Heart right ventricle (tissue), 16 donors: ENCODE measurements at regions not wholly inside any gene's neighbourhood (a gene's known extent, or its start where the extent isn't known, plus 50 kb on each side); places are given as distances from the start of the nearest gene placed in this dataset.

Experiments used
- ATAC-seq, 8 donors: fragments of 200-7000 bp; cut with Tn5 transposase; one replicate each; pipeline ENCODE4 v1.9.1; 2020; ENCODE audit warnings: mild to moderate bottlenecking in 8 of 8, moderate library complexity in 8 of 8, moderate number of reproducible peaks in 1 of 8
- DNase-seq, 2 donors: peaks; one replicate each; pipeline ENCODE4 v3.0.0-alpha.2; 2020
- H3K27ac ChIP-seq, 10 donors: fragments of 200-600 bp; sonication (generic) in 2 of 10; one replicate each; pipeline versions ENCODE4 v1.5.0 to v1.8.0; 2020 to 2022; ENCODE audit warnings: mild to moderate bottlenecking in 3 of 10
- H3K27me3 ChIP-seq, 7 donors: fragments of 200-600 bp; one replicate each; pipeline ENCODE4 v1.8.0; 2021 to 2022; ENCODE audit warnings: mild to moderate bottlenecking in 2 of 7
- H3K36me3 ChIP-seq, 9 donors: fragments of 200-600 bp; sonication (generic) in 1 of 9; one replicate each; pipeline versions ENCODE4 v1.5.0 to v1.8.0; 2020 to 2022; ENCODE audit warnings: mild to moderate bottlenecking in 2 of 9
- H3K4me1 ChIP-seq, 9 donors: fragments of 200-600 bp; sonication (generic) in 1 of 9; one replicate each; pipeline versions ENCODE4 v1.5.0 to v1.8.0; 2020 to 2022; ENCODE audit warnings: mild to moderate bottlenecking in 4 of 9
- H3K4me3 ChIP-seq, 10 donors: fragments of 200-600 bp; sonication (generic) in 2 of 10; one replicate each; pipeline versions ENCODE4 v1.5.0 to v1.8.0; 2020 to 2022; ENCODE audit warnings: mild to moderate bottlenecking in 7 of 10, moderate library complexity in 2 of 10
- H3K9me3 ChIP-seq, 11 donors: fragments of 200-600 bp in 10 of 11; sonication (generic) in 2 of 11; one replicate each; pipeline versions ENCODE4 v1.5.0 to v1.8.0; 2013 to 2022; ENCODE audit warnings: mild to moderate bottlenecking in 2 of 11, control low read depth in 1 of 11, moderate library complexity in 1 of 11
- WGBS, 2 donors: extraction: QIAGEN DNeasy Blood & Tissue Kit; methylation state at CpG; one replicate each; pipeline ENCODE4 v1.1.7; 2013; ENCODE audit warnings: inconsistent platforms in 1 of 2; 5-methylcytosine and 5-hydroxymethylcytosine counted together
- intact Hi-C, 10 donors: fragments of 100-400 bp; cut with DNase I; formaldehyde crosslinking; loops; one replicate each; pipeline versions ENCODE4 v1.11.1 to v1.14.2; 2022
- TF ChIP-seq, protein P1 (sequence below), 9 donors: fragments of 200-600 bp; sonication (generic) in 2 of 9; IDR thresholded peaks; one replicate each; pipeline versions ENCODE4 v1.5.0 to v1.8.0; 2021 to 2022; ENCODE audit warnings: antibody characterized with exemption in 9 of 9, mild to moderate bottlenecking in 5 of 9, moderate library complexity in 1 of 9
- donor health status: Arrhythmogenic right ventricular cardiomyopathy.
- donor health status: ischemic (EF 13 %, LVEDD 7.1; RV severe dilation, severe dysfunction).
- donor health status: healthy with polysubstance abuse.
- donor health status: DM: no; HTN: yes; CAD: no.
- donor health status: DM: no; HTN: no; CAD: no.
- donor health status: ischemic (EF 25% LVEDD 6.9; RV normal size, moderate dysfunction).
- donor health status: ischemic (EF 25% LVEDD 5.7; RV mildly dilated, moderate dysfunction).
- donor health status: healthy.
- donor health status: DM: yes; HTN: yes; CAD: no.
- donor health status: Ischemic cardiomyopathy.
- donor health status: ischemic (EF 35%, LVEDD 5.7; RV mildly dilated, moderate dysfunction).
- donor health status: nonischemic (EF 11% LVEDD 7.7; RV severe dilation, severe dysfunction).
- donor health status: DM: yes; HTN: yes; CAD: no.
- donor health status: PGD.
- donor health status: ischemic (EF 29% LVEDD 5.4; RV normal size, mild dysfunction).
- donor health status: nonischemic (EF 23%, LVEDD 6.1; RV moderate dilation, normal function).

DNA sequence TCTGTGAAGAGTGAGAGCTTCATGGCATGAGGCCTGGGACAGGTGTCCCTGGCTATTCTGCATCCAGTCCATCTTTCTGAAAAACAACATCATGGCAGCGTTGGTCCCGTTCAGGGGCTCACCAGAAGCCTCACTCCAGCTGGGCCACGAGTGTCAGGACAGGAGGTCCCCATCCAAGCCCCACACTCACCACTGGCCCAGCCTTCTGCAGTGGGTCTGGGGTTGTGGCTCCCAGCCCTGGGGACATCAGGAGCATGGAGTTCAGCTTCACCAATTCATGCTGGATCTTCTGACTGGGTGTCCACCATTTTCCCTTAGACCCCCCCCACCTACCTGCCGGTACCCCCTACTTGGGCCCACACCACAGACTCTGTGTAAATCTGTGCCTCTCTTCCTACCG is 400.3 kb downstream of the BRD1 start:
- WGBS, 2 donors: 77 to 79% methylated on average over 5 of the region's 5 CpGs
- no peak for DNase-seq
- Histone ChIP-seq H3K27me3 (peaks cover 0 to 42% (median 21%) of the 10 kb centered on the region in 7 donors), H3K36me3 (no peaks in the 10 kb centered on the region), H3K4me3 (no peak overlapping the region), H3K4me1 (no peaks in the 10 kb centered on the region), H3K9me3 (peaks cover 0 to 4% (median 0%) of the 10 kb centered on the region in 11 donors), H3K27ac (no peak overlapping the region)
- intact Hi-C loops: no loop called here
- TF ChIP-seq, protein P1, sequence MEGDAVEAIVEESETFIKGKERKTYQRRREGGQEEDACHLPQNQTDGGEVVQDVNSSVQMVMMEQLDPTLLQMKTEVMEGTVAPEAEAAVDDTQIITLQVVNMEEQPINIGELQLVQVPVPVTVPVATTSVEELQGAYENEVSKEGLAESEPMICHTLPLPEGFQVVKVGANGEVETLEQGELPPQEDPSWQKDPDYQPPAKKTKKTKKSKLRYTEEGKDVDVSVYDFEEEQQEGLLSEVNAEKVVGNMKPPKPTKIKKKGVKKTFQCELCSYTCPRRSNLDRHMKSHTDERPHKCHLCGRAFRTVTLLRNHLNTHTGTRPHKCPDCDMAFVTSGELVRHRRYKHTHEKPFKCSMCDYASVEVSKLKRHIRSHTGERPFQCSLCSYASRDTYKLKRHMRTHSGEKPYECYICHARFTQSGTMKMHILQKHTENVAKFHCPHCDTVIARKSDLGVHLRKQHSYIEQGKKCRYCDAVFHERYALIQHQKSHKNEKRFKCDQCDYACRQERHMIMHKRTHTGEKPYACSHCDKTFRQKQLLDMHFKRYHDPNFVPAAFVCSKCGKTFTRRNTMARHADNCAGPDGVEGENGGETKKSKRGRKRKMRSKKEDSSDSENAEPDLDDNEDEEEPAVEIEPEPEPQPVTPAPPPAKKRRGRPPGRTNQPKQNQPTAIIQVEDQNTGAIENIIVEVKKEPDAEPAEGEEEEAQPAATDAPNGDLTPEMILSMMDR (IDR thresholded peaks at IDR 0.05): no peak
- ATAC-seq: no peak

DNA sequence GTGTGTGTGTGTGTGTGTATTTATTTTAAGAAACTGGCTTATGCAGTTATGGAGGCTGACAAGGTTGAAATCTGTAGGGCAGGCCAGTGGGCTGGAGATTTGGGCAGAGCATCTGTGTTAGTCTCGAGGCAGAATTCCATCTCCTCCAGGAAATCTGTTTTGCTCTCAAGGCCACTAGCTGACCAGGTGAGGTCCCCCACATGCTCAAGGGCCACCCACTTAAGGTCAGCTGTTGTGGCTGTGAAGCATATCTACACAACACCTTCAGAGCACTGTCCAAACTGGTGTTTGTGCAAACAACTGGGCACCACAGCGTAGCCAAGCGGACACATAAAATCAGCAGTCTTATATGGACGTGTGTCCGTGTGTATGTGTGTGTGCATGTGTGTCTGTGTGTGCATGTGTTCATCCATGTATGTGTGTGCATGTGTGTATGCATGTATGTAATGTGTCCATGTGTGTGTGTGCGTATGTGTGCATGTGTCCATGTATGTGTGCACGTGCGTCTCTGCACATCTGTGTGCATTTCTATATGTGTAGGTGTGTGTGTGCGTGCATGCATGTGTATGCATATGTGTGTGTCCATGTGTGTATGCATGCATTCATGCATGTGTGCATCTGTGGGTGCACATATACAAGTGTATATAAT is 400.9 kb downstream of the BRD1 start:
- Histone ChIP-seq H3K27me3 (peaks cover 0 to 46% (median 19%) of the 10 kb centered on the region in 7 donors), H3K4me1 (no peaks in the 10 kb centered on the region), H3K9me3 (peaks cover 0 to 10% (median 0%) of the 10 kb centered on the region in 11 donors), H3K36me3 (no peaks in the 10 kb centered on the region), H3K27ac (no peak overlapping the region), H3K4me3 (no peak overlapping the region)
- 88 to 89% methylated on average over 9 of the region's 9 CpGs for WGBS, 2 donors
- DNase-seq (no peak), ATAC-seq (no peak)
- intact Hi-C loops: no loop called here
- TF ChIP-seq, protein P1 (IDR thresholded peaks at IDR 0.05): no peak

DNA sequence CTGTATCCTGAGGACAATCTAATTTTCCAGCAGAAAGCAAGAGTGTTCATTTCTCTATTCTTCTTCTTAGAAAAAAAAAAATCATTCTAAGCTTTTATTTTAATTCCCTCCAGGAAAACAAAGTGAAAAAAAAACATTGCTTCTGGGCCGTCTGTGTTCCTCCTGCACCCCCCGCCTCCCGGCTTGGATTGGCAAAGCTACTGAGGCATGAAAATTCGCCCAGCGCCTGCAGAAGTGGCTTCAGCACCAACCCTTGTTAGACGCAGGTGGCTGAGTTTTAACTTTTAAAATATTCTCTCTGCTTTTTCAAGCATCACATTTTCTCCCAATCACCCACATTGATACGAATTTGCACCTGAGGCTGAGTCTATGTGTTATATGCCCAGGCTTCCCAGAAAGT is 401.6 kb downstream of the BRD1 start:
- Histone ChIP-seq H3K36me3 (no peaks in the 10 kb centered on the region), H3K27ac (no peak overlapping the region), H3K4me3 (no peak overlapping the region), H3K4me1 (no peaks in the 10 kb centered on the region), H3K27me3 (peaks cover 0 to 45% (median 19%) of the 10 kb centered on the region in 7 donors), H3K9me3 (peaks cover 0 to 16% (median 4%) of the 10 kb centered on the region in 11 donors)
- DNase-seq: no peak
- intact Hi-C loops: no loop called here
- TF ChIP-seq, protein P1 (IDR thresholded peaks at IDR 0.05): no peak
- WGBS, 2 donors: 68% methylated on average over 7 of the region's 7 CpGs
- no peak for ATAC-seq

DNA sequence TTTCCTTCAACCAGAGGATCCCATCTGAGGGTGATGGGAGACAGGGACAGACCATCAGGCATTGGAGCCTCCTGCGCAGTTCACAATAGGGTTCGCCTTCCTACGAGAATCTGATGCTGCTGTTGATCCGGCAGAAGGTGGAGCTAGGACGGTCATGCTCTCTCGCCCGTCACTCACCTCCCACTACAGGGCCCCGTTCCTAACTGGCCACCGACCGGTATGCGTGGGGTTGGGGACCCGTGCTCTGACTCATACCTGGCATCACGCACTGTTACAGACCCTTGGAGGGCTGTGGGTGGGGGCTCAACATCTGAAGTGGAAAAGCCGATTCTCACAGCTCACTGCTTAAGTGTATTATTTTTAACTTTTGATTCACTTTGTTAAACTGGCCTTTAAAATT is 402.3 kb downstream of the BRD1 start:
- Histone ChIP-seq H3K36me3 (no peaks in the 10 kb centered on the region), H3K4me3 (no peak overlapping the region), H3K4me1 (no peaks in the 10 kb centered on the region), H3K27ac (no peak overlapping the region), H3K9me3 (peaks cover 0 to 24% (median 5%) of the 10 kb centered on the region in 11 donors), H3K27me3 (peaks cover 0 to 43% (median 19%) of the 10 kb centered on the region in 7 donors)
- TF ChIP-seq, protein P1 (IDR thresholded peaks at IDR 0.05): no peak
- WGBS, 2 donors: 44 to 54% methylated on average over 14 of the region's 14 CpGs
- DNase-seq (no peak), ATAC-seq (no peak)
- intact Hi-C loops: no loop called here
